Type B pancreatic cell (in vitro differentiated cells): ENCODE measurements at regions not wholly inside any gene's neighbourhood (a gene's known extent, or its start where the extent isn't known, plus 50 kb on each side); places are given as distances from the start of the nearest gene placed in this dataset.

Experiments
- DNase-seq: peaks from one replicate; pipeline ENCODE4 v3.0.0; 2021; ENCODE audit warnings: mixed read lengths; ENCODE audit not compliant: unreplicated experiment; ENCODE audit errors: extremely low spot score
- H3K27ac Mint-ChIP-seq: 2 replicates; pipeline ENCODE4 v1.8.0; 2021; ENCODE audit warnings: mild to moderate bottlenecking, mixed read lengths
- H3K27me3 Mint-ChIP-seq: 2 replicates; pipeline ENCODE4 v1.8.0; 2021; ENCODE audit warnings: mixed read lengths
- H3K36me3 Mint-ChIP-seq: 2 replicates; pipeline ENCODE4 v1.8.0; 2021; ENCODE audit warnings: mixed read lengths
- H3K4me1 Mint-ChIP-seq: one replicate; pipeline ENCODE4 v1.8.0; 2021; ENCODE audit warnings: mixed read lengths; ENCODE audit not compliant: unreplicated experiment
- H3K4me3 Mint-ChIP-seq: 2 replicates; pipeline ENCODE4 v1.8.0; 2021; ENCODE audit warnings: mild to moderate bottlenecking, mixed read lengths
- H3K9me3 Mint-ChIP-seq: 2 replicates; pipeline ENCODE4 v1.8.0; 2021; ENCODE audit warnings: mixed read lengths
- TF ChIP-seq, protein P1 (sequence below): fragments of 200-600 bp; sonication (generic); conservative IDR thresholded peaks from 2 replicates; pipeline ENCODE4 v1.5.0; 2021; ENCODE audit warnings: antibody characterized with exemption, mild to moderate bottlenecking

DNA sequence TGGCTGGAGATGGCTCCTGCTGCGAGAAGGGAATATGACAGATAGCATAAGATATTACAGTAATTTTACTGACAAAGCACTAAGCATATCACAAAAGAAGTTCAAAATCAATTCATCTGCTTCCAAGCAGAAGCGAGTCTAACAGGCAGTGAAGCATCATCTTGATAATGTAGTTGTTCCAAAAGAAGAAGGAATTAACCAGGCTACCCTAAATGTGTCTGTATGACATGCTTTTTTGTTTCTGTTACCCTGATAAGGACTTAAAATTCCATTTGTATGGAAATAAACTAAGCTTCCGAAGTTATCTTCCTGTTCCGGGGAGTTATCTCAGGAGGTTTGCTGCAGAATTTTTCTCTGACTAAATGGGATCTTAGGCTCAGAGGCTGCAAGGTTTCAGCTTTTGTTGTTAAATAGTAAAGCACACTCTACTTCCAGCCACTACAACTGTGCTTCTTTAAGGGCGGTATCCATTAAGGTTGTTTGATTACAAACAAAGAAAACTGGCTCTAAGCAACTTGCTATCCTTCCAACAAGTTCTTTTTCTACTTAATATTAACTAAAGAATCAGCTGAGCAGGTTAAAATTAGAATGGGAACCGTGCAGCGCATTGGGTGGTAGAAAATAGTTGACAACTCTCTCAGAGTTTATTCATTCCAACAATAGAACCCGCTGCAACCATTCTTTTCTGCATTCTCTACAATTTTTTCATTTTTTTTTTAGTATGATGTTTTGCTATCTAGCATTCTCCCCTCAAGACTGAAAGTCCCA lies 607.3 kb downstream of the UQCRFS1 start:
- Mint-ChIP-seq H3K27me3 (peaks cover 10% of the 10 kb centered on the region), H3K27ac (no peak overlapping the region), H3K36me3 (no peaks in the 10 kb centered on the region), H3K9me3 (peaks cover 15% of the 10 kb centered on the region), H3K4me1 (peaks cover under 1% of the 10 kb centered on the region), H3K4me3 (no peak overlapping the region)
- no peak for DNase-seq
- TF ChIP-seq, protein P1, sequence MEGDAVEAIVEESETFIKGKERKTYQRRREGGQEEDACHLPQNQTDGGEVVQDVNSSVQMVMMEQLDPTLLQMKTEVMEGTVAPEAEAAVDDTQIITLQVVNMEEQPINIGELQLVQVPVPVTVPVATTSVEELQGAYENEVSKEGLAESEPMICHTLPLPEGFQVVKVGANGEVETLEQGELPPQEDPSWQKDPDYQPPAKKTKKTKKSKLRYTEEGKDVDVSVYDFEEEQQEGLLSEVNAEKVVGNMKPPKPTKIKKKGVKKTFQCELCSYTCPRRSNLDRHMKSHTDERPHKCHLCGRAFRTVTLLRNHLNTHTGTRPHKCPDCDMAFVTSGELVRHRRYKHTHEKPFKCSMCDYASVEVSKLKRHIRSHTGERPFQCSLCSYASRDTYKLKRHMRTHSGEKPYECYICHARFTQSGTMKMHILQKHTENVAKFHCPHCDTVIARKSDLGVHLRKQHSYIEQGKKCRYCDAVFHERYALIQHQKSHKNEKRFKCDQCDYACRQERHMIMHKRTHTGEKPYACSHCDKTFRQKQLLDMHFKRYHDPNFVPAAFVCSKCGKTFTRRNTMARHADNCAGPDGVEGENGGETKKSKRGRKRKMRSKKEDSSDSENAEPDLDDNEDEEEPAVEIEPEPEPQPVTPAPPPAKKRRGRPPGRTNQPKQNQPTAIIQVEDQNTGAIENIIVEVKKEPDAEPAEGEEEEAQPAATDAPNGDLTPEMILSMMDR = no peak

DNA sequence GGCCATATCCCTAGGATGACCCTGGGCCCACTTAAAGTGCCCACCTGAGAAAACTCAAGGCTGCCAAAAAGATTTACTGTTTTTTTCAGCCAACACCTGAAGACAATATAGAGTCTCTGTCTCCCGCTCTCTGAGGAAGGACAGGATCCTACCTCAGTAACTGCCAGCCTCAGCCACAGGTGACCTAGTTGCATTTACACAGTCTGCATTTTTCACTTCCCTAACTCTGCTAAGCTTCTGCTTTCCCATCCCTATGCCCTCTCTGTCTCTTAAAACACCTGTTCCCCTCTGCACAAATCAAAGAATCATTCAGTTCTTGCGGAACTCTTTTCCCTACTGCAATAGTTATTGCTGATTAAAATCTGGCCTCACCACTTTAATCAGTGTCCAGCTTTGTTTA lies 609.5 kb downstream of the UQCRFS1 start:
- Mint-ChIP-seq H3K27ac (no peak overlapping the region), H3K27me3 (peaks cover 25% of the 10 kb centered on the region), H3K9me3 (peaks cover 15% of the 10 kb centered on the region), H3K4me1 (peaks cover 18% of the 10 kb centered on the region), H3K36me3 (no peaks in the 10 kb centered on the region), H3K4me3 (no peak overlapping the region)
- TF ChIP-seq, protein P1 = no peak
- no peak for DNase-seq

DNA sequence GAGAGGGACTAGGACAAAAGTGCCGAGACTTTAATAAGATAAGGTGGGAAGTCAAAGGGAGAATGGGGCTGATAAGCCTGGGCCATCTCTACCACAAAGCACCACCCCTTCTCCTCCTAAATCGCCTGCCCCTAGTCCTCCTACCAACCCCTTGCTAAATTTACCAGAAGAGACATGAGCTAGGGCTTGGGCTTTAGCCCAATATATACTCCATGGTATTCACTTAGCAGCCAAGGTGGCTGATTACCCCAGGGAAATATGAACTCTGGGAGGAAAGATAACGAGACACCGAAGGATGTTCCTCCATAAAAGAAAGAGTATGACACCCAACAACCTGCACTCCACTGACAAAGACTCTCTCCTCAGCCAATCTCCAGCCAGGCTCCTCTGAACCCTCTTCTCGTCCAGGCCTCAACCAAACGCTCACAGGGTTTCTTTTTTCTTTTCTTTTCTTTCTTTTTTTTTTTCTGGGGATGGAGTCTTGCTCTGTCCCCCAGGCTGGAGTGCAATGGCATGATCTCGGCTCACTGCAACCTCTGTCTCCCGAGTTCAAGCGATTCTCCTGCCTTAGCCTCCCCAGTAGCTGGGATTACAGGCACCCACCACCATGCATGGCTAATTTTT lies 610.2 kb downstream of the UQCRFS1 start:
- no peak overlapping the region for H3K4me3 Mint-ChIP-seq
- TF ChIP-seq, protein P1 = no peak
- peaks cover 18% of the 10 kb centered on the region for H3K4me1 Mint-ChIP-seq
- DNase-seq = no peak
- H3K27ac Mint-ChIP-seq = no peak overlapping the region
- peaks cover 25% of the 10 kb centered on the region for H3K27me3 Mint-ChIP-seq
- H3K36me3 Mint-ChIP-seq = no peaks in the 10 kb centered on the region
- peaks cover 15% of the 10 kb centered on the region for H3K9me3 Mint-ChIP-seq

DNA sequence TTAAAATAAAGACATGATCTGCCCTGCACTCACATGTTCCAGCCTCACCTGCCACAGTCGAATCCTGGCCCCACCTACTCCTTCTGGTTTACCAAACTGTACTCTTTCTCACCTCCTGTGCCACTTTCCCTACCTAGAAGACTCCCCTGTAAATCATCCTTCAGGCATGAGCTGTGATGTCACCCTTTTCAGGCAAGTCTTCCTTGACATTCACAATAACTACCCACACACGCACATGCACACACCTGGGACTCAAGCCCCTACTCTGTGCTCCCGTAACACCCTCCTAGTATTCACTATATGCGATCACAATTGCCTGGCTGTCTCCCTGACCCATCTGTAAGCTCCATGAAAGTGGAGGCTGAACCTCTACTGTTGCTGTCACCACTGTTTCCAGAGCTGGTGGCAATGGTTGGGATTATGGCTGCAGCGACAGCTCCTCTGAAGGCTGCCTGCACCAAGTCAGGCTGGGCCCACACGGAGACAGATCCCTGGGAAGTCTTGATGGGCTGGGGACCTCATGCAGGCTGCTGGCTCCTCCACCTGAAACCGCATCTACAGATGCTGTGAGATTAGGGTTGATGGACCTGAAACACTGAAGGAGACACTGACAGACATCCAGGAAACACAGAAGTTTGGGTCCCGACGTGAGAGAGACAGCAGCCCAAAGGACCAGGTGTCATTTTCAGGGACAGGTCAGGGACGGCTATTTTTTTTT lies 611.1 kb downstream of the UQCRFS1 start:
- Mint-ChIP-seq H3K36me3 (no peaks in the 10 kb centered on the region), H3K4me3 (no peak overlapping the region), H3K9me3 (peaks cover 10% of the 10 kb centered on the region), H3K27ac (no peak overlapping the region), H3K4me1 (peaks cover 23% of the 10 kb centered on the region), H3K27me3 (peaks cover 31% of the 10 kb centered on the region)
- TF ChIP-seq, protein P1 = no peak
- DNase-seq = no peak

DNA sequence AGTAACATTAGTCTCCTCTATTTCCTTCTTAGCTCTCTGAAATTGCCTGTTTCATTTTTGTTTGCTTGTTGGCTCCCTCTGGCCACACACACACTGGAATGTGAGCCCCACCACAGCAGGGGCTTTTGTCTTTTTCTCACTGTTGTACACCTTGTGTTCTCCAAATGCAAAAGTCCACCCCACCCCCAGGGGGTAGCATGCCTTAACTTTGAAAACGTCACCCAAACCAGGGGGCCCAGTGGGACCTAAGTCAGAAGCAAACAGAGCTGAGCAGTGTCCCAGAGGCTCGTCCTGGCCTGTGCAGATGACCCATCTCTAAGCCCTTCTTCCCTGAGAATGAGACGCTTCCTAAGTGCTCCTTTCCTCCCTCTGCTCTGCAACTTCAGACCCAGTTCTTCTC lies 614.1 kb downstream of the UQCRFS1 start:
- DNase-seq = no peak
- TF ChIP-seq, protein P1 = no peak
- Mint-ChIP-seq H3K9me3 (no peaks in the 10 kb centered on the region), H3K36me3 (no peaks in the 10 kb centered on the region), H3K4me3 (no peak overlapping the region), H3K4me1 (peaks cover 29% of the 10 kb centered on the region), H3K27me3 (peaks cover 44% of the 10 kb centered on the region), H3K27ac (no peak overlapping the region)
